ENCODE measurements at regions not wholly inside any gene's neighbourhood (a gene's known extent, or its start where the extent isn't known, plus 50 kb on each side); places are given as distances from the start of the nearest gene placed in this dataset.

DNA sequence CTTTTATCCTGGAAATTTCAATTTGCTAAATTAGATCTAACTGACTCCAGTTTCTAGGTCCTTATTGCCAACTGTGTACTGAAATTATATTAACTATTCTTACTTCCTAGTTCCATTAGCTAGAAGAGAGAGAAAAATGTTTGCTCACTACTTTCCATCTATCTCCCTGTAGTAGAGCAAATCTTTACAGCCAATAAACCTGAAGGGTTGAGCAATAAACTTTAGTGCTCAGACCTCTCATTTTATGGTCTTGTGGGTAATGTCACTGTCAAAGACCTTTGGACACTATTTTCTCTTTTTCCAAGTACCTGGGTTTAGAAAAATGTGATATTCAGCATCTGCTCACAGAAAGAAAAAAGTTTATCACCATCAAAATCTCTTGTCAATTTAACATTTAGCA lies 237.5 kb upstream of the GEMIN8 start:
- CTCF ChIA-PET: no interaction called here
- TF ChIP-seq, protein P1, sequence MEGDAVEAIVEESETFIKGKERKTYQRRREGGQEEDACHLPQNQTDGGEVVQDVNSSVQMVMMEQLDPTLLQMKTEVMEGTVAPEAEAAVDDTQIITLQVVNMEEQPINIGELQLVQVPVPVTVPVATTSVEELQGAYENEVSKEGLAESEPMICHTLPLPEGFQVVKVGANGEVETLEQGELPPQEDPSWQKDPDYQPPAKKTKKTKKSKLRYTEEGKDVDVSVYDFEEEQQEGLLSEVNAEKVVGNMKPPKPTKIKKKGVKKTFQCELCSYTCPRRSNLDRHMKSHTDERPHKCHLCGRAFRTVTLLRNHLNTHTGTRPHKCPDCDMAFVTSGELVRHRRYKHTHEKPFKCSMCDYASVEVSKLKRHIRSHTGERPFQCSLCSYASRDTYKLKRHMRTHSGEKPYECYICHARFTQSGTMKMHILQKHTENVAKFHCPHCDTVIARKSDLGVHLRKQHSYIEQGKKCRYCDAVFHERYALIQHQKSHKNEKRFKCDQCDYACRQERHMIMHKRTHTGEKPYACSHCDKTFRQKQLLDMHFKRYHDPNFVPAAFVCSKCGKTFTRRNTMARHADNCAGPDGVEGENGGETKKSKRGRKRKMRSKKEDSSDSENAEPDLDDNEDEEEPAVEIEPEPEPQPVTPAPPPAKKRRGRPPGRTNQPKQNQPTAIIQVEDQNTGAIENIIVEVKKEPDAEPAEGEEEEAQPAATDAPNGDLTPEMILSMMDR (IDR thresholded peaks at IDR 0.05; ENCODE audit: insufficient read depth, low read length, missing control alignments): no peak
- H3K4me3 ChIP-seq (ENCODE audit: low read depth, low read length): no peak overlapping the region
- no peak for DNase-seq (ENCODE audit: low read depth, low spot score)
- POLR2A ChIA-PET: no interaction called here

DNA sequence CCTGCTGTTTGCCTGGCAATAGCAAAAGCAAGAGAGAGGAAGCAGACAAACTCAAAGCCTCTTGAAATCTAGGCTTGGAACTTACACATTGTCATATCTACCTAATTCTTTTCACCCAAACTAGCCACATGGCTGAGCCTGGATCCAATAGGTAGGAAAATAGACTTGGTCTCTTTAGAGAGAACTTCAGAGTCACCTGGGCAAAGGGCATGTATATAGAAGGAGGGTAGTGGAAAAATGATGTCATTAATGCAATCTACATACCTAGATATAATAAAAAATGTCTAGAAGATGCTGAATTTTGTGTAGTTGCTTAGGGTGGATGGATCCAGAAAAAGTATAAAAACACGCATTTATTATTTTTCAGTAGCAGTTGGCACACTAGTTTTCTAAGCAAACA lies 237.0 kb upstream of the GEMIN8 start:
- POLR2A ChIA-PET: no interaction called here
- CTCF ChIA-PET: no interaction called here
- H3K4me3 ChIP-seq (ENCODE audit: low read depth, low read length): no peak overlapping the region
- DNase-seq (ENCODE audit: low read depth, low spot score): no peak
- TF ChIP-seq, protein P1 (IDR thresholded peaks at IDR 0.05; ENCODE audit: insufficient read depth, low read length, missing control alignments): no peak

DNA sequence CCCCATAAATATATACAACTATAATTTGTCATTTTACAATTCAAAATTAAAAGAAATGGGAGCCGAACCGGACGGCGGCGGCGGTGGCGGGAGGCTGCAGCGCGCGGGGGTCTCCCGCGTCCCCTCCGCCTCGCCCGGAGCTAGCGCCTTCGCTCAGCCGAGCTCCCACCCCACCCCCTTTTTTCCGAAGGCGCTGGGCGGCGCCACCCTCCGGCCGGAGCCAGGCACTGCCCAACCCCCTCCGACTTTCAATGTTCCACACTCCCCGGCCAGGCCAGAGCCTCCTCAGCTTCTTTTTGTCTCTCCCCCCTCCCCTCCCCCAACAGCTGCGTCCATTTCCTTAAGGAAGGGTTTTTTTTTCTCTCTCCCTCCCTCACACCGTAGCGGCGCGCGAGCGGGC lies 214.1 kb upstream of the GEMIN8 start:
- no peak overlapping the region for H3K4me3 ChIP-seq (ENCODE audit: low read depth, low read length)
- CTCF ChIA-PET: no interaction called here
- DNase-seq (ENCODE audit: low read depth, low spot score): no peak
- POLR2A ChIA-PET: no interaction called here
- TF ChIP-seq, protein P1 (IDR thresholded peaks at IDR 0.05; ENCODE audit: insufficient read depth, low read length, missing control alignments): no peak

DNA sequence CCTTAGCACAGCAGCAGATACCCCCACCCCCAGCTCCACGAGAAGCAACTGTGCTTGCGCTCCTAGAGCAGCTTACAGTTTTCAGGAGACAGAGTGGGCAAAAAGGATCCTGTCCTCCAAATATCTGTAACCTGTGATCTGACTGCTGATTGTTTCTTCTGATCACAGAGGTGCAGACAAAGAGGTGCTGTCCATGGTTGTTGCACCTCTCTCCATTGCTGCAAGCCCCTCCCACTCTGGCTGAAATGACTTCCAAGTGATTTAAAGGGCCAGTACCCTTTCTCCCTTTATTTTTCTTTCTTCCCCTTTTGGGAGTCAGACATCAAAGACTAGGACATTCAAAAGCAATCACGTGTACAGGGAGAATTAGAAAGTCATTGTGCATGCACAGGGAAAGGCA lies 205.3 kb upstream of the GEMIN8 start:
- no peak for DNase-seq (ENCODE audit: low read depth, low spot score)
- TF ChIP-seq, protein P1 (IDR thresholded peaks at IDR 0.05; ENCODE audit: insufficient read depth, low read length, missing control alignments): no peak
- POLR2A ChIA-PET: no interaction called here
- H3K4me3 ChIP-seq (ENCODE audit: low read depth, low read length): no peak overlapping the region
- CTCF ChIA-PET: no interaction called here

DNA sequence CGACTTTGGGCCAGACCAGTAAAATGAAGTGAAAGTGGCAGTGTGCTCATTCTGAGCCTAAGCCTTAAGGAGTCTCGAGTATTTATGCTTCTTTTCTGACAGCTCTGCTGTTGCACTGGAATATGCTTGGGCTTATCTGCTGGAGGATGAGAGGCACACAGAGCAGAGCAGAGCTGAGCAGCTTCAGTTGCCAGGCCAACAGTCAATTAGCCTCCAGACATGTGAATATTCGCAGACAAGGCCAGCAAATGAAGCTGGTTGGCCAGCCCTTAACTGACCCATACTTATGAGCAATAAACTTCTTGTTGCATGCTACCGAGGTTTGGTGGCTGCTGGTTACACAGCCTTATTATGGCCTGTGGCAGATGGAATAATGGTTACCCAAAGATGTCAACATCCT lies 203.0 kb upstream of the GEMIN8 start:
- H3K4me3 ChIP-seq (ENCODE audit: low read depth, low read length): no peak overlapping the region
- no peak for DNase-seq (ENCODE audit: low read depth, low spot score)
- TF ChIP-seq, protein P1 (IDR thresholded peaks at IDR 0.05; ENCODE audit: insufficient read depth, low read length, missing control alignments): no peak
- POLR2A ChIA-PET: no interaction called here
- CTCF ChIA-PET: no interaction called here

DNA sequence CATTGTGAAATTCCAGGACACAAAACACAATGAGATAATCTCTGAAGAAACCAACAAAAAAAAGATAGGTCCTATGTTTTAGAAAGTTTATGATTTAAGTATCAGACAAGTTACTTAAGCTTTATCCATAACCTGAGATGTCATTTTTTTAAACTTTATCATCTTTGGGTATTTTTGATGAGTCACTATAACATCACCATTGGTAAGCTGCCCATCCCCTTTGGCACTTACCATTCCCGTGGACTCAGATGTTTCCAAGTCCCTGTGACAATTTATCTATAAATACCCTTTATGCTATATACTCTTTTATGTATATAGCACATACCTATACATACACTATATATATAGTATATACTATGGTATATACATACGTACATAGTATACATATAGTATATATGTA lies 198.9 kb upstream of the GEMIN8 start:
- no peak for DNase-seq (ENCODE audit: low read depth, low spot score)
- no peak overlapping the region for H3K4me3 ChIP-seq (ENCODE audit: low read depth, low read length)
- TF ChIP-seq, protein P1 (IDR thresholded peaks at IDR 0.05; ENCODE audit: insufficient read depth, low read length, missing control alignments): no peak
- CTCF ChIA-PET: no interaction called here
- POLR2A ChIA-PET: no interaction called here
